Lung (tissue), 11 donors: ENCODE measurements at regions not wholly inside any gene's neighbourhood (a gene's known extent, or its start where the extent isn't known, plus 50 kb on each side); places are given as distances from the start of the nearest gene placed in this dataset.

Experiments used
- ATAC-seq: fragments of 200-7000 bp; cut with Tn5 transposase; one replicate; pipeline ENCODE4 v1.9.1; 2020; ENCODE audit warnings: moderate number of reproducible peaks; ENCODE audit not compliant: insufficient read depth, low FRiP score
- DNase-seq, 3 donors: peaks; one replicate each; pipeline ENCODE4 v3.0.0-alpha.2; 2013 to 2017
- H3K27ac ChIP-seq, 2 donors: one replicate each; pipeline ENCODE4 v1.5.1; 2013; ENCODE audit warnings: mild to moderate bottlenecking in 2 of 2, moderate library complexity in 2 of 2, control low read depth in 1 of 2, inconsistent platforms in 1 of 2, low read depth in 1 of 2, low read length in 1 of 2
- H3K27me3 ChIP-seq, 3 donors: one replicate each; pipeline ENCODE4 v1.5.1; 2013; ENCODE audit warnings: low read length in 2 of 3; ENCODE audit not compliant: control insufficient read depth in 3 of 3, insufficient read depth in 3 of 3
- H3K36me3 ChIP-seq, 4 donors: one replicate each; pipeline ENCODE4 v1.5.1; 2013; ENCODE audit warnings: low read length in 4 of 4, mild to moderate bottlenecking in 1 of 4, moderate library complexity in 1 of 4; ENCODE audit not compliant: control insufficient read depth in 4 of 4, insufficient read depth in 4 of 4
- H3K4me1 ChIP-seq, 5 donors: one replicate each; pipeline ENCODE4 v1.5.1; 2013; ENCODE audit warnings: low read length in 5 of 5, mild to moderate bottlenecking in 2 of 5, moderate library complexity in 1 of 5; ENCODE audit not compliant: control insufficient read depth in 5 of 5, insufficient read depth in 5 of 5
- H3K4me3 ChIP-seq: one replicate; pipeline ENCODE4 v1.5.1; 2013; ENCODE audit warnings: mild to moderate bottlenecking, control low read depth, moderate library complexity
- H3K9ac ChIP-seq, 2 donors: one replicate each; pipeline ENCODE4 v1.5.1; 2013; ENCODE audit warnings: low read length in 2 of 2, control low read depth in 1 of 2; ENCODE audit not compliant: insufficient read depth in 1 of 2
- H3K9me3 ChIP-seq, 4 donors: one replicate each; pipeline ENCODE4 v1.5.1; 2013; ENCODE audit warnings: low read length in 3 of 4, mild to moderate bottlenecking in 1 of 4, moderate library complexity in 1 of 4; ENCODE audit not compliant: control insufficient read depth in 4 of 4, insufficient read depth in 3 of 4
- WGBS, 2 donors: extraction: QIAGEN DNeasy Blood & Tissue Kit; methylation state at CpG; one replicate each; pipeline ENCODE4 v1.1.7; 2013; 5-methylcytosine and 5-hydroxymethylcytosine counted together
- TF ChIP-seq, protein P1 (sequence below): IDR thresholded peaks from 2 replicates; pipeline ENCODE4 v1.5.1; 2012; ENCODE audit warnings: mild to moderate bottlenecking; ENCODE audit errors: control extremely low read depth, extremely low read depth
- donor health status: control.
- donor health status: control.
- donor health status: Bipolar disorder and iron deficiency.
- donor health status: healthy.
- donor health status: DM: yes; HTN: yes; CAD: no.

DNA sequence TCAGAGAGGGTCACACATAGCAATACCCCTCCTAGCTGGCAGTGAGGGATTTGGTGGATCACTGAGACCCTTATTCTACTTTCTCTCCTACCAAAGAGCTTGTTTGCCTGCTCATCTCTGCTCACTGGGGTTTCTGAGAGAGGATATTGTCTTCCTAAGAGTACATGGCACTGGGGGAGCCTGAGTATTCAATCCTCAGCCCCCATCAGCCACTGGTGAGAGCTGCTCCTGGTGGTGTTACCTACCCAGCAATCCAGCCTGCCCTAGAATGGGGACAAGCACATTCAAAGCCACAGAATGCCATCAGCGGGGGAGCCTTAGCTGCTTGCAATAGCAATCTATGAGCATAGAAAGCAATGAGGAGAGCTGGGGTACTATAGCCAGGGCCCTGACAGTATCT lies 281.1 kb downstream of the WDR11 start:
- ATAC-seq, result no peak
- DNase-seq, result no peak
- Histone ChIP-seq H3K9me3 (peaks cover 0 to 1% (median 0%) of the 10 kb centered on the region in 4 donors), H3K27ac (no peak overlapping the region), H3K4me1 (peaks cover 0 to 34% (median 15%) of the 10 kb centered on the region in 5 donors), H3K27me3 (no peaks in the 10 kb centered on the region), H3K36me3 (no peaks in the 10 kb centered on the region), H3K9ac (no peak overlapping the region), H3K4me3 (no peak overlapping the region)
- TF ChIP-seq, protein P1, sequence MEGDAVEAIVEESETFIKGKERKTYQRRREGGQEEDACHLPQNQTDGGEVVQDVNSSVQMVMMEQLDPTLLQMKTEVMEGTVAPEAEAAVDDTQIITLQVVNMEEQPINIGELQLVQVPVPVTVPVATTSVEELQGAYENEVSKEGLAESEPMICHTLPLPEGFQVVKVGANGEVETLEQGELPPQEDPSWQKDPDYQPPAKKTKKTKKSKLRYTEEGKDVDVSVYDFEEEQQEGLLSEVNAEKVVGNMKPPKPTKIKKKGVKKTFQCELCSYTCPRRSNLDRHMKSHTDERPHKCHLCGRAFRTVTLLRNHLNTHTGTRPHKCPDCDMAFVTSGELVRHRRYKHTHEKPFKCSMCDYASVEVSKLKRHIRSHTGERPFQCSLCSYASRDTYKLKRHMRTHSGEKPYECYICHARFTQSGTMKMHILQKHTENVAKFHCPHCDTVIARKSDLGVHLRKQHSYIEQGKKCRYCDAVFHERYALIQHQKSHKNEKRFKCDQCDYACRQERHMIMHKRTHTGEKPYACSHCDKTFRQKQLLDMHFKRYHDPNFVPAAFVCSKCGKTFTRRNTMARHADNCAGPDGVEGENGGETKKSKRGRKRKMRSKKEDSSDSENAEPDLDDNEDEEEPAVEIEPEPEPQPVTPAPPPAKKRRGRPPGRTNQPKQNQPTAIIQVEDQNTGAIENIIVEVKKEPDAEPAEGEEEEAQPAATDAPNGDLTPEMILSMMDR, result no peak
- WGBS, 2 donors, result 88 to 91% methylated on average over 1 of the region's 1 CpG

DNA sequence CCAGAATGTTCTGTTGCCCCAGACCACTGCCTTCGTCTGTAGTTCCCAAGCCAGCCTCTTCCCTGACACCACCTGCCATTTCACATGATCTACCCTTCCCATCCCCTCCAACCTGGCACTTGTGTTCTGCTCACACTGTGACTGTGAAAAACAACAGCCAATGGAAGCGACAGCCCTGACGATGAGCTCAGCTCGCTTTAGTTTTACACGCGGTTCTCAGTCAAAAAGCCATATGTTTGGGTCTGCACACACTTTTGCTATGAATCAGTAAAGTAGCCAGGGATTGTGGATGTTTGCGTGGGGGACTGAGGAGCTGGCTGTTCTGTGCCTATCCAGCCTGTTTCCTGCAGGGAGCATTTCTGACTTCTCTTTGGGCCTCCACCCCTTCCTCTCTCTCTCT lies 282.7 kb downstream of the WDR11 start:
- Histone ChIP-seq H3K4me3 (no peak overlapping the region), H3K4me1 (peaks cover 0 to 29% (median 13%) of the 10 kb centered on the region in 5 donors), H3K9me3 (peaks cover 0 to 1% (median 0%) of the 10 kb centered on the region in 4 donors), H3K36me3 (no peaks in the 10 kb centered on the region), H3K9ac (no peak overlapping the region), H3K27me3 (no peaks in the 10 kb centered on the region), H3K27ac (no peak overlapping the region)
- TF ChIP-seq, protein P1, result no peak
- ATAC-seq (no peak), DNase-seq (no peak)
- WGBS, 2 donors, result 89 to 93% methylated on average over 7 of the region's 7 CpGs

DNA sequence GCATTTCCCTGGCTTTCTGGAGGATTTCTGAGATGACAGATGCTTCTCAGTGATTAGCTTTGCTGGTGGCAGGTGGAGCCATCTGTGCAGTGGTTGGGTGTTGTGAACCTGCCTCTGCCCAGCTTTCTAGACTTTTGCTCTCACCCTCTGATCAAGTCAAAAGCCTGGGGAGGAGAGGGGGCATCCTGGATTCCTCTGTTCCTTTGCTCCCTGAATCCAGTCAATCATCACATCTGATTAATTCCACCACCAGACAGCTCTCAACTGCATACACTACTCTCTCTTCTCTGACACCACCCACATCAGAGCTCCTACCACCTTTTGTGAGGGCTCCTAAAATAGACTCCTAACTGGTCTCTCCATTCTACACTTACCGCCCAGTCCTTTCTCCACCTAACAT lies 283.5 kb downstream of the WDR11 start:
- TF ChIP-seq, protein P1, result no peak
- Histone ChIP-seq H3K36me3 (no peaks in the 10 kb centered on the region), H3K27me3 (no peaks in the 10 kb centered on the region), H3K9me3 (peaks cover 0 to 1% (median 0%) of the 10 kb centered on the region in 4 donors), H3K4me3 (no peak overlapping the region), H3K27ac (no peak overlapping the region), H3K4me1 (peaks cover 0 to 24% (median 13%) of the 10 kb centered on the region in 5 donors), H3K9ac (no peak overlapping the region)
- WGBS, 2 donors, result 90 to 92% methylated on average over 1 of the region's 1 CpG
- ATAC-seq (no peak), DNase-seq (no peak)

DNA sequence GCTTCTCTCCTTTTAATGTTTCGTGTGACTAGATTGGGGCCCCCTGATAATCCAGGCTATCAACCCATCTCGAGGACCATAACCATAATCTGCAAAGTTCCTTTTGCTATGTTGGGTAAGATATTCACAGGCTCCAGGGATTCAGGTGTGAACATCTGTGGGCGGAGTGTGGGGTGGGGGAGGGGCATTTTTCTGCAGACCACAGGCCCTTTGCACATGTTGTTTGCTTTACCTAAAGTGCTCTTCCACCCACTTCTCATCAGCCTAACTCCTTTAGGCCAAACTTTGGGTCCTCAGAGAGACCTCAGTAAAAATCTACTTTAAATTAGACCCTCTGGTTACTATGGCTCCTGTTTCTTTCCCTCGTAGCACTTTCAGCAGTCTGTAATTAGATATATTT lies 284.4 kb downstream of the WDR11 start:
- ATAC-seq (no peak), DNase-seq (no peak)
- Histone ChIP-seq H3K4me1 (peaks cover 0 to 24% (median 13%) of the 10 kb centered on the region in 5 donors), H3K9ac (no peak overlapping the region), H3K36me3 (no peaks in the 10 kb centered on the region), H3K27ac (no peak overlapping the region), H3K27me3 (no peaks in the 10 kb centered on the region), H3K4me3 (no peak overlapping the region), H3K9me3 (no peaks in the 10 kb centered on the region)
- TF ChIP-seq, protein P1, result no peak
- WGBS, 2 donors, result 88 to 91% methylated on average over 4 of the region's 4 CpGs
